Gastroesophageal sphincter (tissue), 4 donors: ENCODE measurements at regions not wholly inside any gene's neighbourhood (a gene's known extent, or its start where the extent isn't known, plus 50 kb on each side); places are given as distances from the start of the nearest gene placed in this dataset.

Experiments used
- ATAC-seq: fragments of 150-250 bp; one replicate; pipeline ENCODE4 v1.9.1; 2016; ENCODE audit warnings: mild to moderate bottlenecking, moderate library complexity
- H3K27ac ChIP-seq, 4 donors: fragments of 200-600 bp; sonication (generic) in 3 of 4; 1 replicate in 3 of 4; 2 replicates in 1 of 4; pipeline ENCODE4 v1.5.1; 2016 to 2019
- H3K27me3 ChIP-seq: fragments of 200-600 bp; sonication (generic); one replicate; pipeline ENCODE4 v1.5.1; 2019
- H3K36me3 ChIP-seq, 2 donors: fragments of 200-600 bp; sonication (generic); one replicate each; pipeline ENCODE4 v1.5.1; 2019; ENCODE audit warnings: control low read depth in 1 of 2
- H3K4me1 ChIP-seq, 3 donors: fragments of 200-600 bp; sonication (generic); 1 replicate in 2 of 3; 2 replicates in 1 of 3; pipeline ENCODE4 v1.5.1; 2016 to 2019; ENCODE audit warnings: control low read depth in 2 of 3
- H3K4me3 ChIP-seq, 2 donors: fragments of 200-600 bp; sonication (generic); one replicate each; pipeline ENCODE4 v1.5.1; 2019; ENCODE audit warnings: mild to moderate bottlenecking in 1 of 2, moderate library complexity in 1 of 2
- H3K9me3 ChIP-seq, 3 donors: fragments of 200-600 bp; sonication (generic); one replicate each; pipeline ENCODE4 v1.5.1; 2017 to 2019; ENCODE audit warnings: control low read depth in 2 of 3
- EP300 ChIP-seq: sonication (generic); formaldehyde crosslinking; IDR thresholded peaks from one replicate; pipeline ENCODE4 v1.6.1; 2017; ENCODE audit warnings: antibody characterized with exemption, mild to moderate bottlenecking
- POLR2A ChIP-seq, 2 donors: fragments of 450-650 bp; IDR thresholded peaks; one replicate each; pipeline ENCODE4 v1.6.1; 2017; ENCODE audit warnings: antibody characterized with exemption in 2 of 2, mild to moderate bottlenecking in 2 of 2, moderate library complexity in 1 of 2
- POLR2AphosphoS5 ChIP-seq: sonication (generic); formaldehyde crosslinking; IDR thresholded peaks from one replicate; pipeline ENCODE4 v1.6.1; 2017; ENCODE audit warnings: antibody characterized with exemption
- WGBS, 2 donors: methylation state at CpG; one replicate each; pipeline ENCODE4 v1.1.5; 2018; ENCODE audit warnings: low coverage in 1 of 2; 5-methylcytosine and 5-hydroxymethylcytosine counted together
- TF ChIP-seq, protein P1 (sequence below), 4 experiments: fragments of 200-600 bp in 2 of 4; fragments of 450-650 bp in 2 of 4; sonication (generic) in 1 of 4; IDR thresholded peaks; one replicate each; pipeline ENCODE4 v1.5.1; 2017 to 2019; ENCODE audit warnings: antibody characterized with exemption in 4 of 4, mild to moderate bottlenecking in 2 of 4, moderate library complexity in 2 of 4

DNA sequence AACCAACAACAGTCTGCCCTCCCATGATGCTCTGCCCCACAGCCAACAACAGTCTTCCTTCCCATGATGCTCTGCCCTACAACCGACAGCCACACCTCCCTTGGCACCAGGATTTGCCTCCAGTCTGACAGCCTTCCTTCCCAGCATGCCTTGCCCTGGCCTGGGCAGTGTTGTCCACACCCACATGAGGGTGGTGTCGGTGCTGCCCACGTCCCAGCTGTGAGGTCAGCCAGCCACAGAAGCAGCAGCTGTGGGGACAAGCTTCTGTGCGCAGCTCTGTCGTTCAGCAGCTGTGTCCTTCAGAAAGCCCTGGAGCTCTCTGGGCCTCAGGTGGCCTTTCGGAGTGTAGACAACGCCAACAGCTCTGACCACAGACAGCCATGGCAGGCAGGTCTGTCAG is 1378.9 kb downstream of the BRD1 start:
- no peak overlapping the region for H3K4me3 ChIP-seq
- TF ChIP-seq POLR2AphosphoS5 (no peak), EP300 (no peak), POLR2A (IDR thresholded peaks at IDR 0.05) (no peak)
- H3K27ac ChIP-seq, result no peak overlapping the region
- no peak for ATAC-seq
- peaks cover 69% of the 10 kb centered on the region for H3K27me3 ChIP-seq
- H3K9me3 ChIP-seq, result no peaks in the 10 kb centered on the region
- H3K36me3 ChIP-seq, result no peaks in the 10 kb centered on the region
- 100% methylated on average over 1 of the region's 7 CpGs; no CpG with 5 or more reads in 1 of the 2 donors for WGBS, 2 donors
- no peaks in the 10 kb centered on the region for H3K4me1 ChIP-seq

- no peak for ATAC-seq
- H3K27ac ChIP-seq, result no peak overlapping the region
- H3K27me3 ChIP-seq, result peaks cover 74% of the 10 kb centered on the region
- H3K4me1 ChIP-seq, result no peaks in the 10 kb centered on the region
- no peaks in the 10 kb centered on the region for H3K36me3 ChIP-seq
- no peak overlapping the region for H3K4me3 ChIP-seq
- 64 to 73% methylated on average over 7 to 11 of the region's 17 CpGs for WGBS, 2 donors
- H3K9me3 ChIP-seq, result no peaks in the 10 kb centered on the region
- TF ChIP-seq, protein P1, sequence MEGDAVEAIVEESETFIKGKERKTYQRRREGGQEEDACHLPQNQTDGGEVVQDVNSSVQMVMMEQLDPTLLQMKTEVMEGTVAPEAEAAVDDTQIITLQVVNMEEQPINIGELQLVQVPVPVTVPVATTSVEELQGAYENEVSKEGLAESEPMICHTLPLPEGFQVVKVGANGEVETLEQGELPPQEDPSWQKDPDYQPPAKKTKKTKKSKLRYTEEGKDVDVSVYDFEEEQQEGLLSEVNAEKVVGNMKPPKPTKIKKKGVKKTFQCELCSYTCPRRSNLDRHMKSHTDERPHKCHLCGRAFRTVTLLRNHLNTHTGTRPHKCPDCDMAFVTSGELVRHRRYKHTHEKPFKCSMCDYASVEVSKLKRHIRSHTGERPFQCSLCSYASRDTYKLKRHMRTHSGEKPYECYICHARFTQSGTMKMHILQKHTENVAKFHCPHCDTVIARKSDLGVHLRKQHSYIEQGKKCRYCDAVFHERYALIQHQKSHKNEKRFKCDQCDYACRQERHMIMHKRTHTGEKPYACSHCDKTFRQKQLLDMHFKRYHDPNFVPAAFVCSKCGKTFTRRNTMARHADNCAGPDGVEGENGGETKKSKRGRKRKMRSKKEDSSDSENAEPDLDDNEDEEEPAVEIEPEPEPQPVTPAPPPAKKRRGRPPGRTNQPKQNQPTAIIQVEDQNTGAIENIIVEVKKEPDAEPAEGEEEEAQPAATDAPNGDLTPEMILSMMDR (IDR thresholded peaks at IDR 0.05), result no peak
- no peak for TF ChIP-seq EP300
- no peak for TF ChIP-seq POLR2A (IDR thresholded peaks at IDR 0.05)
- TF ChIP-seq POLR2AphosphoS5, result no peak
Observed at GRCh38 chr22:48445113-48445827, 1382.4 kb downstream of the BRD1 start.

DNA sequence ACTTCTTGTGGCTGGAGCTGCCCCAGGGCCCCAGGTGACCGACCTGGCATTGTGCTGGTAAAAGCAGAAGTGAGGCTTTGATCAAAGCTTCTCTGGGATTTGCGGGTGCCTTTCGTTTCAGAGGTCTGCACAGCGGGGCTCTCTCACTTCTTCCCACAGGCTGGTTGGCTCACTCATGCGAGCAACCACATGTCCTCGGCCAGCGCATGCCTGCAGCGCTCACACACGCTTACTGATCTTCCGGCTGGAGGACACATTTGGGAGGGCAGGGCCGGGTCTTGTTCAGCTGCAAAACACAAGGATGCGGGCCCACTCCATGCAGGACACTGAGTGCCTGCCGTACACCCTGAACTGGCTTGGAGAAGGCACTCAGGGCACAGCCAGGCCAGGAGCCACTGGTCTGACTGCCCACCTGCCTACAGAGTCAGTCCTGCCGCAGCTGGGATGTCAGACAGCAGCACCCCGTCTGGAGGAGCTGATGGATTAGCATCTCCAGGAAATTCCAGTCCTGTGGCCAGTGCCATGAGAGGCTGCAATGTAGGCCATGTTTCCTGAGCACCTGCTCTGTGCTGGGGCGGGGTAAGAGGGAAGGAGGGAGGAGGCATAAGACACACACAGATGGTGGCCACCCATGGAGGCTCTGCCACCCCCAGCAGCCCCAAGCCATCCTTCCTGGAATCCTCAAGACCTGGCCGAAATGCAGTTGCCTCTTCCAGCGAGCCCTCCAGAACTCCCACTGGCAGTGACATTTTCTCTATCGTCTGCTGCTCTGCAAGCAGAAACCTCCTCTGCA is 1383.2 kb downstream of the BRD1 start:
- Histone ChIP-seq H3K36me3 (no peaks in the 10 kb centered on the region), H3K27ac (no peak overlapping the region), H3K27me3 (peaks cover 67% of the 10 kb centered on the region), H3K9me3 (no peaks in the 10 kb centered on the region), H3K4me3 (no peak overlapping the region), H3K4me1 (no peaks in the 10 kb centered on the region)
- ATAC-seq, result no peak
- 71 to 84% methylated on average over 3 to 5 of the region's 19 CpGs for WGBS, 2 donors
- TF ChIP-seq POLR2A (IDR thresholded peaks at IDR 0.05) (no peak), EP300 (no peak), POLR2AphosphoS5 (no peak)
- TF ChIP-seq, protein P1 (IDR thresholded peaks at IDR 0.05), result no peak

- ATAC-seq, result no peak
- Histone ChIP-seq H3K4me1 (no peaks in the 10 kb centered on the region), H3K27ac (no peak overlapping the region), H3K9me3 (no peaks in the 10 kb centered on the region), H3K27me3 (peaks cover 58% of the 10 kb centered on the region), H3K4me3 (no peak overlapping the region), H3K36me3 (no peaks in the 10 kb centered on the region)
- 69 to 79% methylated on average over 2 to 4 of the region's 4 CpGs for WGBS, 2 donors
- TF ChIP-seq POLR2A (IDR thresholded peaks at IDR 0.05) (no peak), POLR2AphosphoS5 (no peak), EP300 (no peak)
- TF ChIP-seq, protein P1 (IDR thresholded peaks at IDR 0.05), result no peak
Observed at GRCh38 chr22:48443680-48444079, 1384.0 kb downstream of the BRD1 start.

DNA sequence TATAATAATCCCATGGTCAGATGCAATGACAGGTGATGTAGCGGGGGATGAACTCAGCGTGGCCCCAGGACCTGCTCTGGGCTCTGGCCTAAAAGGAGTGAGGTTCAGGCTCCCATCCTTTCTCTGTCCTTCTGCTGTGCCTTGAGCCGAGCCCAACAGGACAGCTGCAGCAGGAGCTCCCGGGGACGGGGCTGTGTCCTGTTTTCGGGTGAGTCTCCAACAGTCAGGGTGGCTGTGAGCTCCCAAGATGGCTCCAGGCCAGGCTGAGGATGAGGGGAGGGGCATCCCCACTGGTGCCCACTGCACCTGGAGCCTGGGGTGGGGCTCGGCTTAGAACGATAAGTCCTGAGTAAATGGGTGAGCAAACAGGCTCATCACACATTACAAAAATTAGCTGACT is 1385.0 kb downstream of the BRD1 start:
- no peak overlapping the region for H3K4me3 ChIP-seq
- H3K27me3 ChIP-seq, result peaks cover 48% of the 10 kb centered on the region
- no peak overlapping the region for H3K27ac ChIP-seq
- no peaks in the 10 kb centered on the region for H3K36me3 ChIP-seq
- no peak for ATAC-seq
- H3K9me3 ChIP-seq, result no peaks in the 10 kb centered on the region
- 50 to 59% methylated on average over 2 to 7 of the region's 8 CpGs for WGBS, 2 donors
- no peaks in the 10 kb centered on the region for H3K4me1 ChIP-seq
- TF ChIP-seq, protein P1 (IDR thresholded peaks at IDR 0.05), result no peak
- no peak for TF ChIP-seq POLR2AphosphoS5
- no peak for TF ChIP-seq EP300
- no peak for TF ChIP-seq POLR2A (IDR thresholded peaks at IDR 0.05)
